ENCODE measurements at regions not wholly inside any gene's neighbourhood (a gene's known extent, or its start where the extent isn't known, plus 50 kb on each side); places are given as distances from the start of the nearest gene placed in this dataset.

DNA sequence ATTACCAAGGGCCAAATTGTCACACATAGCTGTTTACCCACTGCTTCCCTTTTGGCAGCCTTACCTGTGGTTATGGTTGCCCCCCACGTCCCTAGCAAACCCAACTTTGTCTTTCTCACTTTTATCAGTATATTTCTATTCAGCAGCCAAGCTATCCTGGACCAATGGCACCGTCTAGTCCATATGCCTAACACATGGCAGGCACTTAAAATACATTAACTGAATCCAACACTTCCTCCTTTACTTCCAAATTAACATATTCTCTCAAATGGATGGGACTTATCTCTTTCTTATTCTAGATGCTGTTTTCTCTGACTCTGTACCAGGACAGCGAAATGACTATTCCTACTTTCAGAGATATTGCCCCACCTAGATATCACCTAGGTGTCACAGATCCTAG lies 50.9 kb upstream of the SLC44A1 start:
- TF ChIP-seq, protein P1, sequence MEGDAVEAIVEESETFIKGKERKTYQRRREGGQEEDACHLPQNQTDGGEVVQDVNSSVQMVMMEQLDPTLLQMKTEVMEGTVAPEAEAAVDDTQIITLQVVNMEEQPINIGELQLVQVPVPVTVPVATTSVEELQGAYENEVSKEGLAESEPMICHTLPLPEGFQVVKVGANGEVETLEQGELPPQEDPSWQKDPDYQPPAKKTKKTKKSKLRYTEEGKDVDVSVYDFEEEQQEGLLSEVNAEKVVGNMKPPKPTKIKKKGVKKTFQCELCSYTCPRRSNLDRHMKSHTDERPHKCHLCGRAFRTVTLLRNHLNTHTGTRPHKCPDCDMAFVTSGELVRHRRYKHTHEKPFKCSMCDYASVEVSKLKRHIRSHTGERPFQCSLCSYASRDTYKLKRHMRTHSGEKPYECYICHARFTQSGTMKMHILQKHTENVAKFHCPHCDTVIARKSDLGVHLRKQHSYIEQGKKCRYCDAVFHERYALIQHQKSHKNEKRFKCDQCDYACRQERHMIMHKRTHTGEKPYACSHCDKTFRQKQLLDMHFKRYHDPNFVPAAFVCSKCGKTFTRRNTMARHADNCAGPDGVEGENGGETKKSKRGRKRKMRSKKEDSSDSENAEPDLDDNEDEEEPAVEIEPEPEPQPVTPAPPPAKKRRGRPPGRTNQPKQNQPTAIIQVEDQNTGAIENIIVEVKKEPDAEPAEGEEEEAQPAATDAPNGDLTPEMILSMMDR (conservative IDR thresholded peaks at IDR 0.05; ENCODE audit: low read length) = no peak
- no peak for TF ChIP-seq EZH2phosphoT487 (IDR thresholded peaks at IDR 0.05; ENCODE audit: borderline replicate concordance, low read depth, low read length)

Measured in OCI-LY7 (cell line).